HEK293 (cell line): ENCODE measurements at regions not wholly inside any gene's neighbourhood (a gene's known extent, or its start where the extent isn't known, plus 50 kb on each side); places are given as distances from the start of the nearest gene placed in this dataset.

Experiments used
- KLF10 ChIP-seq: fragments of 450-650 bp; IDR thresholded peaks from 2 replicates; pipeline ENCODE4 v1.5.1; 2018; ENCODE audit warnings: missing biosample characterization, mild to moderate bottlenecking, missing genetic modification characterization
- ZNF629 ChIP-seq: fragments of 450-650 bp; formaldehyde crosslinking; IDR thresholded peaks from 2 replicates; pipeline ENCODE4 v1.5.1; 2017; ENCODE audit warnings: missing biosample characterization, missing genetic modification characterization
- TF ChIP-seq, protein P1 (sequence below): fragments of 450-650 bp; formaldehyde crosslinking; IDR thresholded peaks from 2 replicates; pipeline ENCODE4 v1.5.1; 2016; ENCODE audit warnings: missing biosample characterization, missing genetic modification characterization, borderline replicate concordance
- TF ChIP-seq, protein P2 (sequence below): fragments of 450-650 bp; formaldehyde crosslinking; IDR thresholded peaks from 2 replicates; pipeline ENCODE4 v1.5.1; 2016; ENCODE audit warnings: missing biosample characterization, missing genetic modification characterization
- TF ChIP-seq, protein P3 (sequence below): fragments of 450-650 bp; formaldehyde crosslinking; IDR thresholded peaks from 2 replicates; pipeline ENCODE4 v1.5.1; 2016; ENCODE audit warnings: missing biosample characterization, missing genetic modification characterization

DNA sequence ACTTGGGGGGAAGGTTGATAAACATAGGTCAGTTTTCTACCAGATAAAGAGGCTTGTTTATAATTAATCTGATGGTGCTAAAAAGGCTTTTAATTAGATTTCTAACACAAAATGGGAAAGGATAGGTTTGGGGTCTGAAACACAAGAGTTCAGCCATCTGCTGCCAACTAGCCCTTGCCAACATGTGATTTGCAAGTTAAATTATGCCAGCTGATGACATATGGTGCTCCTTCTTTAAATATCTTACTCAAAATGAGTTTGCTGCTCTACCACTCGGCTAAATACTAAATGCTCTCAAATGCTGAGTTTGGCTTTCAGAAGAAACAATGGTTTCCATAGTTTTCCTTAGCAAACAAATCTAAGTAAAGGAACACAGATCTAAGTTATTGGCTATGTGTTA lies 557.8 kb upstream of the CCDC54 start:
- TF ChIP-seq KLF10 (no peak), ZNF629 (no peak)
- TF ChIP-seq, protein P1, sequence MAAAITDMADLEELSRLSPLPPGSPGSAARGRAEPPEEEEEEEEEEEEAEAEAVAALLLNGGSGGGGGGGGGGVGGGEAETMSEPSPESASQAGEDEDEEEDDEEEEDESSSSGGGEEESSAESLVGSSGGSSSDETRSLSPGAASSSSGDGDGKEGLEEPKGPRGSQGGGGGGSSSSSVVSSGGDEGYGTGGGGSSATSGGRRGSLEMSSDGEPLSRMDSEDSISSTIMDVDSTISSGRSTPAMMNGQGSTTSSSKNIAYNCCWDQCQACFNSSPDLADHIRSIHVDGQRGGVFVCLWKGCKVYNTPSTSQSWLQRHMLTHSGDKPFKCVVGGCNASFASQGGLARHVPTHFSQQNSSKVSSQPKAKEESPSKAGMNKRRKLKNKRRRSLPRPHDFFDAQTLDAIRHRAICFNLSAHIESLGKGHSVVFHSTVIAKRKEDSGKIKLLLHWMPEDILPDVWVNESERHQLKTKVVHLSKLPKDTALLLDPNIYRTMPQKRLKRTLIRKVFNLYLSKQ (tag by site-specific recombination) = no peak
- TF ChIP-seq, protein P2, sequence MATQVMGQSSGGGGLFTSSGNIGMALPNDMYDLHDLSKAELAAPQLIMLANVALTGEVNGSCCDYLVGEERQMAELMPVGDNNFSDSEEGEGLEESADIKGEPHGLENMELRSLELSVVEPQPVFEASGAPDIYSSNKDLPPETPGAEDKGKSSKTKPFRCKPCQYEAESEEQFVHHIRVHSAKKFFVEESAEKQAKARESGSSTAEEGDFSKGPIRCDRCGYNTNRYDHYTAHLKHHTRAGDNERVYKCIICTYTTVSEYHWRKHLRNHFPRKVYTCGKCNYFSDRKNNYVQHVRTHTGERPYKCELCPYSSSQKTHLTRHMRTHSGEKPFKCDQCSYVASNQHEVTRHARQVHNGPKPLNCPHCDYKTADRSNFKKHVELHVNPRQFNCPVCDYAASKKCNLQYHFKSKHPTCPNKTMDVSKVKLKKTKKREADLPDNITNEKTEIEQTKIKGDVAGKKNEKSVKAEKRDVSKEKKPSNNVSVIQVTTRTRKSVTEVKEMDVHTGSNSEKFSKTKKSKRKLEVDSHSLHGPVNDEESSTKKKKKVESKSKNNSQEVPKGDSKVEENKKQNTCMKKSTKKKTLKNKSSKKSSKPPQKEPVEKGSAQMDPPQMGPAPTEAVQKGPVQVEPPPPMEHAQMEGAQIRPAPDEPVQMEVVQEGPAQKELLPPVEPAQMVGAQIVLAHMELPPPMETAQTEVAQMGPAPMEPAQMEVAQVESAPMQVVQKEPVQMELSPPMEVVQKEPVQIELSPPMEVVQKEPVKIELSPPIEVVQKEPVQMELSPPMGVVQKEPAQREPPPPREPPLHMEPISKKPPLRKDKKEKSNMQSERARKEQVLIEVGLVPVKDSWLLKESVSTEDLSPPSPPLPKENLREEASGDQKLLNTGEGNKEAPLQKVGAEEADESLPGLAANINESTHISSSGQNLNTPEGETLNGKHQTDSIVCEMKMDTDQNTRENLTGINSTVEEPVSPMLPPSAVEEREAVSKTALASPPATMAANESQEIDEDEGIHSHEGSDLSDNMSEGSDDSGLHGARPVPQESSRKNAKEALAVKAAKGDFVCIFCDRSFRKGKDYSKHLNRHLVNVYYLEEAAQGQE (tag by site-specific recombination) = no peak
- TF ChIP-seq, protein P3, sequence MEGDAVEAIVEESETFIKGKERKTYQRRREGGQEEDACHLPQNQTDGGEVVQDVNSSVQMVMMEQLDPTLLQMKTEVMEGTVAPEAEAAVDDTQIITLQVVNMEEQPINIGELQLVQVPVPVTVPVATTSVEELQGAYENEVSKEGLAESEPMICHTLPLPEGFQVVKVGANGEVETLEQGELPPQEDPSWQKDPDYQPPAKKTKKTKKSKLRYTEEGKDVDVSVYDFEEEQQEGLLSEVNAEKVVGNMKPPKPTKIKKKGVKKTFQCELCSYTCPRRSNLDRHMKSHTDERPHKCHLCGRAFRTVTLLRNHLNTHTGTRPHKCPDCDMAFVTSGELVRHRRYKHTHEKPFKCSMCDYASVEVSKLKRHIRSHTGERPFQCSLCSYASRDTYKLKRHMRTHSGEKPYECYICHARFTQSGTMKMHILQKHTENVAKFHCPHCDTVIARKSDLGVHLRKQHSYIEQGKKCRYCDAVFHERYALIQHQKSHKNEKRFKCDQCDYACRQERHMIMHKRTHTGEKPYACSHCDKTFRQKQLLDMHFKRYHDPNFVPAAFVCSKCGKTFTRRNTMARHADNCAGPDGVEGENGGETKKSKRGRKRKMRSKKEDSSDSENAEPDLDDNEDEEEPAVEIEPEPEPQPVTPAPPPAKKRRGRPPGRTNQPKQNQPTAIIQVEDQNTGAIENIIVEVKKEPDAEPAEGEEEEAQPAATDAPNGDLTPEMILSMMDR = no peak
